GM18498 (cell line): ENCODE measurements at regions not wholly inside any gene's neighbourhood (a gene's known extent, or its start where the extent isn't known, plus 50 kb on each side); places are given as distances from the start of the nearest gene placed in this dataset.

Source experiments
- ATAC-seq: cut with Tn5 transposase; IDR thresholded peaks from one replicate; pipeline ENCODE4 v1.9.1; 2021; ENCODE audit warnings: mild to moderate bottlenecking, moderate library complexity; ENCODE audit not compliant: unreplicated experiment

- no peak for ATAC-seq
Observed at GRCh38 chr11:122323754-122324421, 207.9 kb upstream of the BLID start.

GRCh38 chr11:122322329-122322728, 206.3 kb upstream of the BLID start:
- no peak for ATAC-seq

GRCh38 chr11:122320671-122321070, 204.7 kb upstream of the BLID start:
- ATAC-seq, result no peak

GRCh38 chr11:122319691-122320620, 203.9 kb upstream of the BLID start:
- no peak for ATAC-seq

- no peak for ATAC-seq
Observed at GRCh38 chr11:122319085-122319484, 203.1 kb upstream of the BLID start.

- ATAC-seq, result no peak
Observed at GRCh38 chr11:122317305-122317704, 201.3 kb upstream of the BLID start.

GRCh38 chr11:122313581-122313980, 197.6 kb upstream of the BLID start:
- no peak for ATAC-seq

- ATAC-seq, result no peak
Observed at GRCh38 chr11:122311216-122311755, 195.3 kb upstream of the BLID start.

GRCh38 chr11:122310766-122311165, 194.8 kb upstream of the BLID start:
- no peak for ATAC-seq

- no peak for ATAC-seq
Observed at GRCh38 chr11:122309262-122309925, 193.4 kb upstream of the BLID start.

- no peak for ATAC-seq
Observed at GRCh38 chr11:122308226-122308625, 192.2 kb upstream of the BLID start.

GRCh38 chr11:122307476-122308035, 191.5 kb upstream of the BLID start:
- ATAC-seq, result no peak

- no peak for ATAC-seq
Observed at GRCh38 chr11:122306831-122307391, 190.9 kb upstream of the BLID start.

GRCh38 chr11:122305426-122306320, 189.7 kb upstream of the BLID start:
- ATAC-seq, result no peak

GRCh38 chr11:122304973-122305372, 189.0 kb upstream of the BLID start:
- ATAC-seq, result no peak

- ATAC-seq, result no peak
Observed at GRCh38 chr11:122304306-122304705, 188.3 kb upstream of the BLID start.

- ATAC-seq, result no peak
Observed at GRCh38 chr11:122294041-122294440, 178.0 kb upstream of the BLID start.

- no peak for ATAC-seq
Observed at GRCh38 chr11:122293296-122294023, 177.4 kb upstream of the BLID start.

GRCh38 chr11:122287401-122287800, 171.4 kb upstream of the BLID start:
- ATAC-seq, result no peak
